Upper lobe of right lung (tissue), 1 donor: ENCODE measurements at regions not wholly inside any gene's neighbourhood (a gene's known extent, or its start where the extent isn't known, plus 50 kb on each side); places are given as distances from the start of the nearest gene placed in this dataset.

Source experiments
- ATAC-seq: fragments of 200-7000 bp; cut with Tn5 transposase; one replicate; pipeline ENCODE4 v1.9.1; 2020; ENCODE audit warnings: mild to moderate bottlenecking, moderate library complexity
- DNase-seq: peaks from one replicate; pipeline ENCODE4 v3.0.0-alpha.2; 2020
- H3K27ac ChIP-seq: fragments of 200-600 bp; one replicate; pipeline ENCODE4 v1.8.0; 2022
- H3K27me3 ChIP-seq: fragments of 200-600 bp; one replicate; pipeline ENCODE4 v1.8.0; 2022; ENCODE audit warnings: mild to moderate bottlenecking
- H3K36me3 ChIP-seq: fragments of 200-600 bp; one replicate; pipeline ENCODE4 v1.8.0; 2022
- H3K4me1 ChIP-seq: fragments of 200-600 bp; one replicate; pipeline ENCODE4 v1.8.0; 2022
- H3K4me3 ChIP-seq: fragments of 200-600 bp; one replicate; pipeline ENCODE4 v1.8.0; 2022; ENCODE audit warnings: mild to moderate bottlenecking
- H3K9me3 ChIP-seq: fragments of 200-600 bp; one replicate; pipeline ENCODE4 v1.8.0; 2022
- intact Hi-C: fragments of 100-400 bp; cut with DNase I; formaldehyde crosslinking; loops from one replicate; pipeline ENCODE4 v1.11.0; 2022
- TF ChIP-seq, protein P1 (sequence below): fragments of 200-600 bp; IDR thresholded peaks from one replicate; pipeline ENCODE4 v1.8.0; 2022; ENCODE audit warnings: antibody characterized with exemption
- donor health status: DM: no; HTN: yes; CAD: no; lungs with severe emphysema.

DNA sequence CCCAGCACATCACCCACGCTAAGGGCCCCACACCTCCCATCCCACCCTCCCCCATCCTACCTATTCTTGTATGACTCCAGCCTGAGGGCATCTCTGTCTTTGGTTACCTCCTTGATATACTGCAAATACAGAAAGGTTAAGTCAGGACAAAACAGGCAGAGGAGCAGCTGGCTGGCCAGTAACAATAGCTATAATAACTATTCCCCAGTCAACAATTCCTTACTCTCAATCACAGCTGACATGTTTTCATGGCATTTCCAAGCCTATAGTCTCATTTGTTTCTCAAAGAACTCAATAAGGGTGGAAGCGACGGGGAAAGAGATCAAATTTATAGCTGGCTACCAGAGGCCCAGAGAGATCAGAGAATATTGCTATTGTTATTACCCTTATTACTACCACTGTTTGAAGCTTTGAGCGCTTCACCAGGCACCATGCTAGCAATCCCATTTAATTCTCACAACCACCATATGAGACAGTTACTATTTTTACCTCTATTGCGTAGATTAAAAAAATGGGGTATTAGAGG lies 93.0 kb upstream of the C2CD4B start:
- Histone ChIP-seq H3K27ac (no peak overlapping the region), H3K4me1 (no peaks in the 10 kb centered on the region), H3K9me3 (peaks cover 14% of the 10 kb centered on the region), H3K4me3 (no peak overlapping the region), H3K36me3 (no peaks in the 10 kb centered on the region), H3K27me3 (no peaks in the 10 kb centered on the region)
- TF ChIP-seq, protein P1, sequence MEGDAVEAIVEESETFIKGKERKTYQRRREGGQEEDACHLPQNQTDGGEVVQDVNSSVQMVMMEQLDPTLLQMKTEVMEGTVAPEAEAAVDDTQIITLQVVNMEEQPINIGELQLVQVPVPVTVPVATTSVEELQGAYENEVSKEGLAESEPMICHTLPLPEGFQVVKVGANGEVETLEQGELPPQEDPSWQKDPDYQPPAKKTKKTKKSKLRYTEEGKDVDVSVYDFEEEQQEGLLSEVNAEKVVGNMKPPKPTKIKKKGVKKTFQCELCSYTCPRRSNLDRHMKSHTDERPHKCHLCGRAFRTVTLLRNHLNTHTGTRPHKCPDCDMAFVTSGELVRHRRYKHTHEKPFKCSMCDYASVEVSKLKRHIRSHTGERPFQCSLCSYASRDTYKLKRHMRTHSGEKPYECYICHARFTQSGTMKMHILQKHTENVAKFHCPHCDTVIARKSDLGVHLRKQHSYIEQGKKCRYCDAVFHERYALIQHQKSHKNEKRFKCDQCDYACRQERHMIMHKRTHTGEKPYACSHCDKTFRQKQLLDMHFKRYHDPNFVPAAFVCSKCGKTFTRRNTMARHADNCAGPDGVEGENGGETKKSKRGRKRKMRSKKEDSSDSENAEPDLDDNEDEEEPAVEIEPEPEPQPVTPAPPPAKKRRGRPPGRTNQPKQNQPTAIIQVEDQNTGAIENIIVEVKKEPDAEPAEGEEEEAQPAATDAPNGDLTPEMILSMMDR = no peak
- intact Hi-C loops = no loop called here
- DNase-seq (no peak), ATAC-seq (no peak)

- Histone ChIP-seq H3K4me3 (no peak overlapping the region), H3K9me3 (peaks cover 19% of the 10 kb centered on the region), H3K27ac (no peak overlapping the region), H3K4me1 (no peaks in the 10 kb centered on the region), H3K27me3 (no peaks in the 10 kb centered on the region), H3K36me3 (no peaks in the 10 kb centered on the region)
- intact Hi-C loops = no loop called here
- TF ChIP-seq, protein P1 = no peak
- no peak for DNase-seq
- no peak for ATAC-seq
These were observed 97.3 kb upstream of the C2CD4B start for GRCh38 chr15:62262305-62262941.

DNA sequence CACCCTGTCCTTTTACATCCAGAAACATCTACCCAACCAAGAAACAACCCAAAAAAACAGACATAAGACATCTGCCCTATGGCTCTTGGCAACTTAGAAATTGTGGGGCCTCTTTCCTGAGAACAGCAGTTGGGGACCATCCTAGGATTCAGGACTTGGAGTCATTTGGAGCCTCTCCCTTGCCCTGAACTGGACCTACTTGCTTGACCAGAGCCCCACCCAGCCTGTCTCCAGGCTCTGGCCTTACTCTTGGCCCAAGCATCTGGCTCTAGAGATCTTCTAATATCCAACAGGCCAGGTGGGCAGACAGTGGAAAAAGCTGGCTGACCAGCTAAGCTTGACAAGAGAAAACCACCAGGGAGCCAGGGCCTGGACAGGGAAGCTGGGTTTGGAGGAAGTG lies 99.1 kb upstream of the C2CD4B start:
- peaks cover 34% of the 10 kb centered on the region for H3K9me3 ChIP-seq

GRCh38 chr15:62269504-62269903 lies 104.4 kb upstream of the C2CD4B start:
- DNase-seq (no peak), ATAC-seq (no peak)
- TF ChIP-seq, protein P1 = no peak
- Histone ChIP-seq H3K27me3 (no peaks in the 10 kb centered on the region), H3K36me3 (no peaks in the 10 kb centered on the region), H3K27ac (no peak overlapping the region), H3K4me3 (no peak overlapping the region), H3K9me3 (peaks cover 30% of the 10 kb centered on the region), H3K4me1 (no peaks in the 10 kb centered on the region)
- intact Hi-C loops = no loop called here

More for the DNA sequence above, 99.1 kb upstream of the C2CD4B start:
- H3K36me3 ChIP-seq = no peaks in the 10 kb centered on the region
- ATAC-seq (no peak), DNase-seq (no peak)
- H3K4me1 ChIP-seq = no peaks in the 10 kb centered on the region
- no peak overlapping the region for H3K4me3 ChIP-seq
- no peaks in the 10 kb centered on the region for H3K27me3 ChIP-seq
- no peak overlapping the region for H3K27ac ChIP-seq
- intact Hi-C loops = no loop called here
- TF ChIP-seq, protein P1 = no peak

GRCh38 chr15:62270216-62270921 lies 105.3 kb upstream of the C2CD4B start:
- DNase-seq (no peak), ATAC-seq (no peak)
- Histone ChIP-seq H3K9me3 (peaks cover 30% of the 10 kb centered on the region), H3K27me3 (no peaks in the 10 kb centered on the region), H3K4me3 (no peak overlapping the region), H3K36me3 (no peaks in the 10 kb centered on the region), H3K27ac (no peak overlapping the region), H3K4me1 (no peaks in the 10 kb centered on the region)
- intact Hi-C loops = no loop called here
- TF ChIP-seq, protein P1 = no peak
